HG03558 (cell line): ENCODE measurements at regions not wholly inside any gene's neighbourhood (a gene's known extent, or its start where the extent isn't known, plus 50 kb on each side); places are given as distances from the start of the nearest gene placed in this dataset.

ENCODE experiments used
- ATAC-seq: cut with Tn5 transposase; IDR thresholded peaks from one replicate; pipeline ENCODE4 v1.9.1; 2021; ENCODE audit warnings: moderate number of reproducible peaks; ENCODE audit not compliant: unreplicated experiment; ENCODE audit errors: extremely low read depth

DNA sequence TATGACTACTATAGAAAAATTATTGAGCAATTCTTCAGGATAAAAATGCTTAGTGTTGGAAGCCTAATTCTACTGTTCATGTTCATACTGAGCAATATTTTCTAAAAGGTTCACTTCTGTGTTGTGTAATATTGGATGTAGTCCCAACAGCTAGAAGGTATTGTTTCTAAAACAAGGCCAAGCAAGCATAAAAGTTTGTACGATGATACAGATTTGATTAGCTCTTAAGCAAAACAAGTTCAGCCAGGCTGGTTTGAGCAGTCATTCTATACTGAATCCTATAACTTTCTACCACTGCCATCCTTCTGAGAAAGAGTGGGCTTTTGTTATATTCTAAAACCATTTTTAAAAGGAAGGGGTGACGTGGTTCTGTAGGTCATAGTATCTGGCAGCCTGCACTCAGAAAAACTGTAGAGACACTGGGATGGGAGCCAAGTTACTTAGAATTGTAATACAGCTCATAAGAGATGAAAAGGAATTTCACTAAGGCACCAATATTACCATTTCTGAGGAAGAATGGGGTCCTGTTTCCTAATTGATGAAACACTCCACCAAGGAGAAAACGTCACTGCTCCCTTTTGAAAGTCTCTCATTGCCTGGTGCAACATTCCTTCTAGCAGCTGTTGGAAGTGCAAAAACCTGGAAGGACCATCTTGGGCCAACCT, 275.0 kb upstream of the DACH1 start:
- no peak for ATAC-seq

- ATAC-seq: no peak
These were observed 272.2 kb upstream of the DACH1 start for GRCh38 chr13:72139192-72139591.

GRCh38 chr13:72132075-72132474, 265.1 kb upstream of the DACH1 start:
- no peak for ATAC-seq

- no peak for ATAC-seq
These were observed 262.1 kb upstream of the DACH1 start for GRCh38 chr13:72129117-72129516.

DNA sequence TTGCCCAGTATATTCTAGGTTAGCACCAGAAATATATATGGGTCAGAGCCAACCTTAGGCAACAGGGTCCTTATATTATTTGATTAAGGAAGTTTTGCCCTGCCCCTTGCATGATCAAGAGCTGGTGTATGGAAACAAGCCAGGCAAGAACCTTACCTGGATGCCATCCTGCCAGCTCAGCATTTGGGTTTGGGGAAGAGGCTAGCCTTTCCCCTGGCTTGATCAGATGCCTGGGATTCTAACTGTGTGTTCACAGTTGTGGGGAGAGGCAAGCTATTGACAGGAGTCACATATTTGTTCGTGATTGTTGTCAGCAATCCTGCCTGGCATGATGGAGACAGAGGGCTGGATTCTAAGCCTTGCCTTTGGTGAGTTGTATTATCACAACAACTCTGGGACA, 260.0 kb upstream of the DACH1 start:
- no peak for ATAC-seq

- ATAC-seq: no peak
These were observed 259.4 kb upstream of the DACH1 start for GRCh38 chr13:72126424-72126823.

- ATAC-seq: no peak
These were observed 258.6 kb upstream of the DACH1 start for GRCh38 chr13:72125561-72125960.

DNA sequence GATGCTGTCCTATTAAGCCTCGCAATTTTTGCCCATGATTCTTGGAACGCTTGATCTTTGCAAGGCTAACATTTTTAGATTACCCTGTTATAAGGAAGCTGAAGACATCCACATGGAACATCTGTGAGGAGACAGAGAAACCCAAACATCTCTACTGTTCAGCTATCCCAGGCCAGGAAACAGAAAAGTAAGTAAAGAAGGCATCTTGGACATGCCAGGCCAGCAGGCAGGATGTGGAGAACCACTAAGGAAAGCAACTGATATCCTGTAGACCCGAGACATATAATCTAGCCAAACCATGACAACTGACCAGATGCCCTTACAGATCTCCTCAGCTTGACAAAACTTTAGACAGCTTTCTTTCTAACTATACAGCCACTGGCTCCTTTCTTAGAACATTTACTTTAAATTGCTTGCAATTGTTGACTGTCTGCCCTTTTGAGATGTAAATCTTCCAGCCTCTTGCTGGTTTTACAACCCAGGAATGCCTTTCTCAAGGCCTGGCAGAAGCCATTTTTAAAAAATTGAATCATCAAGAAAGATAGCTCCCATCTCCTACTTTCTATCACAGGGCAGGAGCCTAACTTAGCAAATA, 255.8 kb upstream of the DACH1 start:
- ATAC-seq: no peak

GRCh38 chr13:72121466-72121865, 254.5 kb upstream of the DACH1 start:
- ATAC-seq: no peak

GRCh38 chr13:72120632-72121031, 253.6 kb upstream of the DACH1 start:
- no peak for ATAC-seq

- no peak for ATAC-seq
These were observed 246.9 kb upstream of the DACH1 start for GRCh38 chr13:72113931-72114330.

DNA sequence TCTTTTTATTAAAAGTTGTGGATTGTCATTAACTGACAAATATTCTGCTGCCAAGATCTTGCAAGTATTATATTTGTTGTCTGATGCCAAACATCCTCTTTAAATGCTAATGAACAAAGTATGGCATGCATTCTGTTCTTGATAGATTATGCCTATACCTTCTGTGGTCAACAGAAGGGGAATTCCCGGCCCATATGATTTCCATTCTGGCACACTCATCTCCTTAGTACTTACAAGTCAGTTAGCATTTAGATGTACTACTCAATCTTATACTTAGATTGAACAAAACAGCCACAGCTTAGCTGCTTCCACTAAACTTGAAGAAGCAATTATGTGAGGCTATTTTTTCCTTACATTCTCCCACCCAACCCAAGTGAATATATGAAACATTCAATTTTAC, 246.1 kb upstream of the DACH1 start:
- no peak for ATAC-seq

- ATAC-seq: no peak
These were observed 245.2 kb upstream of the DACH1 start for GRCh38 chr13:72112216-72112615.

DNA sequence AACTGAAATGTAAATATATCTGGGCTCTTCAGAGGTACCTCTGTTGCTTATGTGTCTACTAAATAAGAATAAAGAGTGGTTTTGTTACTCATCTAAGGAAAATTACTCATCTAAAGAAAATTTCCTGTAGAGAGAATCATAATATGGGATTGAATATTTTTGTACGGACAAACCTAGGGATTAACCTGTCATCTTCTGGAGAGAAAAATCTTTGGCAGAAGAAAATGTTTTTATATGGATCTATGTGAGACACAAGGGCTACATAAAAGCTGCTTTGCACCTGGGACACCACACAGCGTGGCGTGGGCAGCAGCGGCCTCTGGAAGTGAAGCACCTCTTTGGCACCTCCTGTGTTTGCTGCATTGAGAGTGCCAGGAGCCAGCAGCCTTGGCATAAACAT, 242.9 kb upstream of the DACH1 start:
- ATAC-seq: no peak

- no peak for ATAC-seq
These were observed 237.7 kb upstream of the DACH1 start for GRCh38 chr13:72104656-72105180.

DNA sequence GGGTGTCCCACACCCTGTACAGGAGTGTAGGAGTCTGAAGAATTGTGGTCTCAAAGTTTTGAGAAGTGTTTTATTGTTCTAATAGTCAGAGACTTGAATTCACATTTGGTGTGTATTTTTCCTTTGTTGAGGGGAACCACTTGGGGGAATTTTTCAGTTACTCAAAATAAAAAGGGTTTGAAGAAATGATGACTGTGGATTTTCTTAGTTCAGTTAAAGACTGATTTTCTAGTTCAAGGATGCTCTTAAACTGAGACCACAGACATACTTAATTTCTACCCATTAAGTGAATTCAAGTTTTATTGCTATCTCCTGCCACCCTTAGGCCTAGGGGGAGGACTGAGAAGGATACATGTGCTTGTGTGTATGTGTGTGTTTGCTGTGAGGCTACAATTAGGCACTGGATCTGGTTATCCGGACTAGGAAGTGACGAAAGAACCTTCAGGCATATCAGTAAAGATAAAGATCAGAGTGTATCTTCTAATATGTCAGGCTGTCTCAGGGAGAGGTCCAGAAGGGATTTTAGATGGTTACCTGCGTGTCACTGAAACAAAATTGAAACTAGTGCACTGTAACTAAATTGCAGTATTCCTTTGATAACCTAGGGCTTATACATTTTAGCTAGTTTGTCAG, 234.9 kb upstream of the DACH1 start:
- no peak for ATAC-seq

DNA sequence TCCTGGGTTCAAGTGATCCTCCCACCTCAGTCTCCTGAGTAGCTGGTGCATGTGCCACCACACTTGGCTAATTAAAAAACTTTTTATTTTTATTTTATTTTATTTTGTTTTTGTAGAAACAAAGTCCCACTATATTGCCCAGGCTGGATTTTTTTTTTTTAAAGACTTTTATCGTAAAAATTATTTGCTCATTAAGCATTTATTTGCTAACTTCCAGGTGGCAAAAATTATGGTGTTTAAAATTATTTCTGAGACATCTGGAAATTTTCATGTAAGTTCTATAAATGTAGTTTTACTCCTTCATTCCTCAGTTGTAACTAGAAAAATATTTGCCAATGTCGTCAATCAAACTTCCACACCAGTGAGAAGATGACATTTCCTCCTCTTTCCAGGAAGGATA, 233.3 kb upstream of the DACH1 start:
- ATAC-seq: no peak

DNA sequence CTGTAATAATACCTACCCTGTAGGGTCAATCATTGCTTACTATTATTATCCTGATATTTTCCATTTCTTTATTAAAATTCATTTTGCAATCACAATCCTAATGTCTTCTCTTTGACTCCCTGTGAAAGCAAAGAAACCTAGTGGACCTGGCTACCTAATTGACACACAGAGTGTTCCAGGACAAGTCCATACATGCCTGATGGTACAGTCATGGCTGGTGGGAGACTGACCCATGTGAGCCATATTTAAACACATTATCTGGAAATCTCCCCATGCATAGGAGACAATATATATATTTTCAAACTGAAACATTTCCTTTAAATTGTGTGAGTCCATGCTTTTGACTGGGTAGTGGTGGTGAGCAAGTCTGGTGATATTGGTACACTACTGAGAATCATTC, 230.6 kb upstream of the DACH1 start:
- ATAC-seq: no peak

GRCh38 chr13:72093262-72093661, 226.3 kb upstream of the DACH1 start:
- ATAC-seq: no peak

- ATAC-seq: no peak
These were observed 207.7 kb upstream of the DACH1 start for GRCh38 chr13:72074663-72075062.

DNA sequence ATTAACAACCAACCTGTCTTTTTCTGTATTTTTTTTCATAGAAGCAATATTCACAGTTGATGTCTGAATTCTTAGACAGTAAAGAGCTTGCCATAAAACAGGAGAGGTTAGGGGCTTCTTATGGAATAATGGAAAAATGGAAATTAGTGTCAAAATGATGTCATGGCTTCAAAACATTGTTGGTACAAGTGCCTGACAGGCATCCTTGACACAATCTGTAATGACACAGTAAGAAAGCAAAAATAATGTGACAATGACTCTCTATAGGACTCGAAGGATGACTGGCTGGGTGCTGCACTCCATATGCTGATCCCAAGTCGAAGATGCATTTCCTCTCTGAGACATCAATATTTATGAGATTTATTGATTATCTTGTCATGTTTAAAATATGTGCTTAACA, 205.3 kb upstream of the DACH1 start:
- ATAC-seq: no peak

GRCh38 chr13:72071713-72072112, 204.7 kb upstream of the DACH1 start:
- ATAC-seq: no peak
